Endodermal cell (in vitro differentiated cells): ENCODE measurements at regions not wholly inside any gene's neighbourhood (a gene's known extent, or its start where the extent isn't known, plus 50 kb on each side); places are given as distances from the start of the nearest gene placed in this dataset.

Experiments used
- DNase-seq: peaks from one replicate; pipeline ENCODE4 v3.0.0-alpha.2; 2017
- H3K27ac ChIP-seq: 2 replicates; pipeline ENCODE4 v1.5.1; 2013; ENCODE audit warnings: mild to moderate bottlenecking, low read depth, low read length, moderate library complexity
- H3K27me3 ChIP-seq: 2 replicates; pipeline ENCODE4 v1.6.1; 2013; ENCODE audit warnings: mild to moderate bottlenecking, low read length, moderate library complexity; ENCODE audit not compliant: insufficient read depth, control insufficient read depth, poor library complexity, severe bottlenecking
- H3K36me3 ChIP-seq: 2 replicates; pipeline ENCODE4 v1.7.0; 2013; ENCODE audit warnings: mild to moderate bottlenecking, low read length, moderate library complexity; ENCODE audit not compliant: control insufficient read depth, insufficient read depth
- H3K4me1 ChIP-seq: one replicate; pipeline ENCODE4 v1.7.0; 2013; ENCODE audit warnings: low read length; ENCODE audit not compliant: control insufficient read depth, insufficient read depth
- H3K4me3 ChIP-seq: 2 replicates; pipeline ENCODE4 v1.5.1; 2013; ENCODE audit warnings: mild to moderate bottlenecking, low read length, moderate library complexity
- H3K9ac ChIP-seq: 2 replicates; pipeline ENCODE4 v1.6.1; 2013; ENCODE audit warnings: mild to moderate bottlenecking, low read length, moderate library complexity; ENCODE audit not compliant: poor library complexity, severe bottlenecking; ENCODE audit errors: extremely low read depth
- H3K9me3 ChIP-seq: 2 replicates; pipeline ENCODE4 v1.6.1; 2013; ENCODE audit warnings: mild to moderate bottlenecking, low read length, moderate library complexity; ENCODE audit not compliant: control insufficient read depth
- H3K27ac Mint-ChIP-seq: 2 replicates; pipeline ENCODE4 v1.8.0; 2020; ENCODE audit warnings: mixed read lengths
- H3K27me3 Mint-ChIP-seq: 2 replicates; pipeline ENCODE4 v1.8.0; 2021; ENCODE audit warnings: mild to moderate bottlenecking, mixed read lengths; ENCODE audit not compliant: insufficient read depth
- H3K36me3 Mint-ChIP-seq: 2 replicates; pipeline ENCODE4 v1.8.0; 2020; ENCODE audit warnings: low read depth, mixed read lengths
- H3K4me1 Mint-ChIP-seq: 2 replicates; pipeline ENCODE4 v1.8.0; 2020; ENCODE audit warnings: mixed read lengths
- H3K4me3 Mint-ChIP-seq: 2 replicates; pipeline ENCODE4 v1.8.0; 2020; ENCODE audit warnings: mild to moderate bottlenecking, moderate library complexity, mixed read lengths
- H3K9me3 Mint-ChIP-seq: 2 replicates; pipeline ENCODE4 v1.8.0; 2020; ENCODE audit warnings: mild to moderate bottlenecking, mixed read lengths
- WGBS, 2 experiments: methylation state at CpG; one replicate each; pipeline versions ENCODE4 v1.1.5 to v1.1.7; 2013; ENCODE audit warnings: missing lambda C conversion rate in 2 of 2, mixed read lengths in 1 of 2; ENCODE audit not compliant: insufficient coverage in 1 of 2, insufficient read length in 1 of 2; 5-methylcytosine and 5-hydroxymethylcytosine counted together
- TF ChIP-seq, protein P1 (sequence below): fragments of 200-600 bp; sonication (generic); conservative IDR thresholded peaks from 2 replicates; pipeline ENCODE4 v1.5.0; 2021; ENCODE audit warnings: antibody characterized with exemption, mild to moderate bottlenecking

DNA sequence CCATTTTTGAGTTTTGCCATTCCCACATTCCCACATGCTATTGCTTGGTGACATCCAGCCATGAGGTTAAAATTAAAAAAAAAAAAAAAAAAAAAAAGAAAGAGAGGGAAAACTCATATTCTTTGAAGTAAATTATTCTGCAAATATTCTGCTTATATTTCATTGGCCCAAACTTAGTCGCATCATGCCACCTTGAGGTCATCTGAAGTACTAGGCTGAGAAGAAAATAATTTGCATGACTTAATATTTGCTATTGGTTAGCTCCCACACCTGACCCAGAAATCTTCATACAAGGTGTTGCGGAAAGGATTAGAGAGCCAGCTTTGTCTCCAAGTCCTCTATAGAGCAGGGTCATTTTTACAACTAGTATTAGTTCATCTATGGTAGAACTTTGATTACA, 2206.0 kb downstream of the MRPL39 start:
- Histone ChIP-seq H3K4me3 (no peak overlapping the region), H3K27me3 (no peaks in the 10 kb centered on the region), H3K36me3 (no peaks in the 10 kb centered on the region), H3K27ac (no peak overlapping the region), H3K4me1 (no peaks in the 10 kb centered on the region), H3K9ac (no peak overlapping the region), H3K9me3 (no peaks in the 10 kb centered on the region)
- Mint-ChIP-seq H3K9me3 (no peaks in the 10 kb centered on the region), H3K4me1 (peaks cover 4% of the 10 kb centered on the region), H3K36me3 (no peaks in the 10 kb centered on the region), H3K27ac (no peak overlapping the region), H3K27me3 (no peaks in the 10 kb centered on the region), H3K4me3 (no peak overlapping the region)
- no peak for DNase-seq
- TF ChIP-seq, protein P1, sequence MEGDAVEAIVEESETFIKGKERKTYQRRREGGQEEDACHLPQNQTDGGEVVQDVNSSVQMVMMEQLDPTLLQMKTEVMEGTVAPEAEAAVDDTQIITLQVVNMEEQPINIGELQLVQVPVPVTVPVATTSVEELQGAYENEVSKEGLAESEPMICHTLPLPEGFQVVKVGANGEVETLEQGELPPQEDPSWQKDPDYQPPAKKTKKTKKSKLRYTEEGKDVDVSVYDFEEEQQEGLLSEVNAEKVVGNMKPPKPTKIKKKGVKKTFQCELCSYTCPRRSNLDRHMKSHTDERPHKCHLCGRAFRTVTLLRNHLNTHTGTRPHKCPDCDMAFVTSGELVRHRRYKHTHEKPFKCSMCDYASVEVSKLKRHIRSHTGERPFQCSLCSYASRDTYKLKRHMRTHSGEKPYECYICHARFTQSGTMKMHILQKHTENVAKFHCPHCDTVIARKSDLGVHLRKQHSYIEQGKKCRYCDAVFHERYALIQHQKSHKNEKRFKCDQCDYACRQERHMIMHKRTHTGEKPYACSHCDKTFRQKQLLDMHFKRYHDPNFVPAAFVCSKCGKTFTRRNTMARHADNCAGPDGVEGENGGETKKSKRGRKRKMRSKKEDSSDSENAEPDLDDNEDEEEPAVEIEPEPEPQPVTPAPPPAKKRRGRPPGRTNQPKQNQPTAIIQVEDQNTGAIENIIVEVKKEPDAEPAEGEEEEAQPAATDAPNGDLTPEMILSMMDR = peak; percentile 76
- 68% methylated on average over 2 of the region's 2 CpGs; no CpG with 5 or more reads in 1 of the 2 experiments for WGBS, 2 experiments

DNA sequence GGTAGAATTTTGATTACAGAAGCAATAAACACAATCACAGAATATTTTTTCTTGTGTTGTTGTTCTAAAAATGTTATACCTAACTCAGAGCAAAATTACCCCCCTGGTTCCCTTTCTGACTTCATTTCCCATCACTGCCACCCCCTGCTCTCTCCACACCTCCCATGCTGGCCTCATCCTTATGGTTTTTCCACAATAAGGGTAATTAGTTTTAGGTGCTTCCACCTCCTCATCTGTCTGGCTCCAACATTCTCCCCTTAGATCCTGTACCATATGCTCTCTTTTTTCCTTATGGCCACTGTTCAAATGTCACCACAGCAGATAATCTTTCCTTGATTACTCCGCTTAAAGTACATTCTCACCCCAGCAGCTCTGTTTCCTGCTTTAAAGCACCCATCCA, 2208.6 kb downstream of the MRPL39 start:
- Histone ChIP-seq H3K4me3 (no peak overlapping the region), H3K36me3 (no peaks in the 10 kb centered on the region), H3K4me1 (no peaks in the 10 kb centered on the region), H3K9ac (no peak overlapping the region), H3K9me3 (no peaks in the 10 kb centered on the region), H3K27ac (no peak overlapping the region), H3K27me3 (no peaks in the 10 kb centered on the region)
- Mint-ChIP-seq H3K36me3 (no peaks in the 10 kb centered on the region), H3K4me3 (no peak overlapping the region), H3K27ac (peak overlapping the region; percentile 5), H3K27me3 (no peaks in the 10 kb centered on the region), H3K9me3 (no peaks in the 10 kb centered on the region), H3K4me1 (peaks cover 4% of the 10 kb centered on the region)
- 93 to 100% methylated on average over 1 of the region's 1 CpG for WGBS, 2 experiments
- TF ChIP-seq, protein P1 = no peak
- no peak for DNase-seq

DNA sequence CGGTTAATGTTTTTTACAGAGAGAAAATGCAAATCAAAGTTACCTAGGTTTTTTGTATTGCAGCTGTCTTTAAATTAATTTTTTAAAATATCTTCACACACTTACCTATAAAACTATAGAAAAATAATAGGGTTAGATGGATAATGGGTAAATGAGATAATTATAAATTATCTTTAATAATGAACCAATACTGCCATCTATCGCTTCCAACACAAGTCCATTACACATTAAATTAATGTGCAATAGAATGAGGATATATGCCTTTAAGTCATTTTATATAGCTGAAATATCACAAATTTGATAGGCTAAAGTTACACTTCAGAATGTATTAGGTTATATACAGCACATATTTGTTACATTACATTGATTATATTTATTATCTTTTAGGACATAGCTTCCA, 2212.8 kb downstream of the MRPL39 start:
- no peaks in the 10 kb centered on the region for H3K36me3 Mint-ChIP-seq
- Histone ChIP-seq H3K9ac (no peak overlapping the region), H3K9me3 (no peaks in the 10 kb centered on the region), H3K4me1 (no peaks in the 10 kb centered on the region), H3K4me3 (no peak overlapping the region), H3K27me3 (no peaks in the 10 kb centered on the region), H3K36me3 (no peaks in the 10 kb centered on the region), H3K27ac (no peak overlapping the region)
- H3K27me3 Mint-ChIP-seq = no peaks in the 10 kb centered on the region
- H3K4me1 Mint-ChIP-seq = peaks cover 5% of the 10 kb centered on the region
- no peak overlapping the region for H3K4me3 Mint-ChIP-seq
- no peak overlapping the region for H3K27ac Mint-ChIP-seq
- TF ChIP-seq, protein P1 = peak; percentile 39
- DNase-seq = no peak
- no peaks in the 10 kb centered on the region for H3K9me3 Mint-ChIP-seq
- 100% methylated on average over 1 of the region's 2 CpGs; no CpG with 5 or more reads in 1 of the 2 experiments for WGBS, 2 experiments
